GM12878 (cell line): ENCODE measurements at regions not wholly inside any gene's neighbourhood (a gene's known extent, or its start where the extent isn't known, plus 50 kb on each side); places are given as distances from the start of the nearest gene placed in this dataset.

Experiments
- ATAC-seq: fragments of 200-7000 bp; cut with Tn5 transposase; 3 replicates; pipeline ENCODE4 v1.9.1; 2020; ENCODE audit warnings: mild to moderate bottlenecking, moderate library complexity
- BruUV-seq: library from RNA; stranded (reverse); fragments of 400-500 nt; replicated peaks from 2 replicates; lab custom pipeline; 2021; lab: Mats Ljungman, UMichigan
- CTCF ChIA-PET: fragments of 300-600 bp; sonication (Branson Sonifier 250); formaldehyde crosslinking; extraction: SDS; loops from one replicate; lab custom pipeline; 2021; ENCODE audit warnings: inconsistent platforms; lab: Yijun Ruan, JAX
- POLR2A ChIA-PET: fragments of 350-600 bp; formaldehyde crosslinking; extraction: SDS; loops from one replicate; lab custom pipeline; 2021; ENCODE audit warnings: inconsistent platforms; lab: Charles Lee
- RAD21 ChIA-PET: fragments of 300-600 bp; sonication (Branson Sonifier 250); formaldehyde crosslinking; loops from one replicate; lab custom pipeline; 2023; ENCODE audit warnings: antibody characterized with exemption; ENCODE audit not compliant: unreplicated experiment; lab: Charles Lee
- SMC1A ChIA-PET: fragments of 300-600 bp; sonication (Branson Sonifier 250); formaldehyde crosslinking; loops from one replicate; lab custom pipeline; 2023; ENCODE audit not compliant: unreplicated experiment, uncharacterized antibody; lab: Charles Lee
- DNase-seq: peaks from one replicate; pipeline ENCODE4 v3.0.0-alpha.2; 2011; ENCODE audit warnings: low read depth, low spot score
- FAIRE-seq: peaks from 3 replicates; lab custom pipeline; 2011; peaks lifted over from hg19 to GRCh38; lab: Jason Lieb, UNC
- H2AFZ ChIP-seq: 2 replicates; pipeline ENCODE4 v1.6.0; 2011; ENCODE audit warnings: low read depth, low read length, control low read depth; ENCODE audit not compliant: control insufficient read depth
- H3K27ac ChIP-seq: 2 replicates; pipeline ENCODE4 v1.5.1; 2011; ENCODE audit warnings: control low read depth; ENCODE audit not compliant: control insufficient read depth, insufficient read depth
- H3K27me3 ChIP-seq, 2 experiments: replicated peaks in 1 of 2; 2 replicates each; pipeline versions ENCODE4 v1.6.0 to v1.6.1; 2011; ENCODE audit warnings: low read length in 1 of 2; ENCODE audit not compliant: control insufficient read depth in 2 of 2, insufficient read depth in 2 of 2
- H3K36me3 ChIP-seq, 2 experiments: 2 replicates each; pipeline ENCODE4 v1.5.1; 2011; ENCODE audit warnings: low read length in 1 of 2; ENCODE audit not compliant: control insufficient read depth in 2 of 2, insufficient read depth in 2 of 2
- H3K4me1 ChIP-seq: 2 replicates; pipeline ENCODE4 v1.6.1; 2011; ENCODE audit warnings: mild to moderate bottlenecking, low read length, moderate library complexity, mixed read lengths; ENCODE audit not compliant: control insufficient read depth, insufficient read depth
- H3K4me2 ChIP-seq: 2 replicates; pipeline ENCODE4 v1.6.0; 2011; ENCODE audit warnings: control low read depth; ENCODE audit not compliant: control insufficient read depth, insufficient read depth
- H3K4me3 ChIP-seq: fragments of 200-600 bp; sonication (generic); 2 replicates; pipeline ENCODE4 v1.5.1; 2016
- H3K79me2 ChIP-seq: 2 replicates; pipeline ENCODE4 v1.6.0; 2011; ENCODE audit warnings: low read length; ENCODE audit not compliant: control insufficient read depth, insufficient read depth
- H3K9ac ChIP-seq: 2 replicates; pipeline ENCODE4 v1.8.0; 2011; ENCODE audit warnings: low read length, control low read depth, mixed read lengths; ENCODE audit not compliant: control insufficient read depth, insufficient read depth
- H3K9me3 ChIP-seq: replicated peaks from 3 replicates; pipeline ENCODE4 v1.5.1; 2011; ENCODE audit warnings: mild to moderate bottlenecking, low read length; ENCODE audit not compliant: control insufficient read depth, insufficient read depth
- H4K20me1 ChIP-seq: 2 replicates; pipeline ENCODE4 v1.6.0; 2011; ENCODE audit not compliant: control insufficient read depth, insufficient read depth
- BRCA1 ChIP-seq: IDR thresholded peaks from 2 replicates; pipeline ENCODE4 v1.6.1; 2011; ENCODE audit warnings: low read depth, low read length, improper control_type of control experiment
- EP300 ChIP-seq, 2 experiments: fragments of 150-350 bp in 1 of 2; IDR thresholded peaks; 2 replicates each; pipeline ENCODE4 v1.6.1; 2011 to 2012; ENCODE audit warnings: low read depth in 2 of 2, low read length in 2 of 2, borderline replicate concordance in 1 of 2, improper control_type of control experiment in 1 of 2, inconsistent platforms in 1 of 2; ENCODE audit not compliant: control insufficient read depth in 1 of 2
- FOS ChIP-seq: IDR thresholded peaks from 3 replicates; pipeline ENCODE4 v1.6.1; 2011; ENCODE audit warnings: borderline replicate concordance; ENCODE audit not compliant: insufficient read length; ENCODE audit errors: extremely low read depth
- HSF1 ChIP-seq: fragments of 150-350 bp; IDR thresholded peaks from 2 replicates; pipeline ENCODE4 v1.6.1; 2014; ENCODE audit warnings: mild to moderate bottlenecking, low read depth, low read length
- KLF5 ChIP-seq: fragments of 450-650 bp; IDR thresholded peaks from 2 replicates; pipeline ENCODE4 v1.6.1; 2014; ENCODE audit warnings: mild to moderate bottlenecking; ENCODE audit not compliant: partially characterized antibody
- LARP7 ChIP-seq: fragments of 450-650 bp; IDR thresholded peaks from 2 replicates; pipeline ENCODE4 v1.6.1; 2017; ENCODE audit warnings: mild to moderate bottlenecking
- MTA3 ChIP-seq: IDR thresholded peaks from 2 replicates; pipeline ENCODE4 v1.6.1; 2012; ENCODE audit warnings: low read length, inconsistent platforms, borderline replicate concordance
- RB1 ChIP-seq: fragments of 450-650 bp; formaldehyde crosslinking; IDR thresholded peaks from 2 replicates; pipeline ENCODE4 v1.6.1; 2017; ENCODE audit warnings: mild to moderate bottlenecking, borderline replicate concordance
- RBBP5 ChIP-seq: fragments of 200-600 bp; sonication (generic); conservative IDR thresholded peaks from 2 replicates; pipeline ENCODE4 v1.6.1; 2016
- RUNX3 ChIP-seq: IDR thresholded peaks from 2 replicates; pipeline ENCODE4 v1.6.1; 2012; ENCODE audit warnings: low read length, inconsistent platforms
- SMC3 ChIP-seq: IDR thresholded peaks from 2 replicates; pipeline ENCODE4 v1.6.1; 2011; ENCODE audit warnings: low read length, improper control_type of control experiment, borderline replicate concordance
- SPI1 ChIP-seq: IDR thresholded peaks from 2 replicates; pipeline ENCODE4 v1.6.1; 2011; ENCODE audit warnings: low read depth, mild to moderate bottlenecking, low read length, moderate library complexity, borderline replicate concordance; ENCODE audit not compliant: insufficient read depth
- SREBF2 ChIP-seq: IDR thresholded peaks from 2 replicates; pipeline ENCODE4 v1.6.1; 2012; ENCODE audit warnings: mild to moderate bottlenecking, low read length
- USF2 ChIP-seq: IDR thresholded peaks from 2 replicates; pipeline ENCODE4 v1.6.1; 2011; ENCODE audit warnings: low read depth, low read length, improper control_type of control experiment, borderline replicate concordance
- WRNIP1 ChIP-seq: IDR thresholded peaks from 2 replicates; pipeline ENCODE4 v1.6.1; 2011; ENCODE audit warnings: low read depth, low read length, improper control_type of control experiment, borderline replicate concordance
- in situ Hi-C: fragments of 300-500 bp; cut with MboI; formaldehyde crosslinking; loops from 9 replicates; pipeline ENCODE4 v1.14.3; 2018; ENCODE audit warnings: mixed read lengths
- intact Hi-C: fragments of 100-400 bp; cut with micrococcal nuclease; formaldehyde crosslinking; loops from one replicate; pipeline ENCODE4 v1.14.2; 2022; ENCODE audit not compliant: unreplicated experiment
- TF ChIP-seq, protein P1 (sequence below): IDR thresholded peaks from 2 replicates; pipeline ENCODE4 v1.6.1; 2012; ENCODE audit warnings: low read depth, low read length, improper control_type of control experiment
- TF ChIP-seq, protein P2 (sequence below): fragments of 450-650 bp; IDR thresholded peaks from 2 replicates; pipeline ENCODE4 v1.6.1; 2017; ENCODE audit warnings: mild to moderate bottlenecking
- TF ChIP-seq, protein P3 (sequence below): fragments of 450-650 bp; IDR thresholded peaks from 2 replicates; pipeline ENCODE4 v1.6.1; 2018; ENCODE audit warnings: mild to moderate bottlenecking, low read depth, moderate library complexity; ENCODE audit not compliant: partially characterized antibody

DNA sequence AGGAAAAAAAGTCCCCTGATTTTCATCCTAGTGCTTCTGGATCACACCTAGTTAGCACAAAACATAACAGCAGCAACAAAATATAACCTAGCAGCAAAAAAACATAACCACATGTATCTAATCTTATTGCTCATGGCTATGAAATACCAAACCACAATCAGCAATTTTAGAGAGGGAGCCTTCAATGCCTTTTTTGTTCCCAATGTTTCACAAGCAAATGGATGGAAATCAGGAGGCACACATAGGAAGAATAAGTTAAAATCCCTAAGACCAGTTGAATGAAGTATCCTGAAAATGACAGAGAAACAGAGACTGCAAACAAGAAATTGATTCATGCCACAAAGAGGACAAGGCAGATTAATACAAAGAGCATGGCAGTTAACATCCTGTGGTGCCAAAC, 361.6 kb downstream of the GPM6A start:
- no peak for TF ChIP-seq FOS
- TF ChIP-seq RBBP5, result no peak
- TF ChIP-seq WRNIP1, result no peak
- no peak for TF ChIP-seq SPI1
- no peak for TF ChIP-seq LARP7
- TF ChIP-seq HSF1, result no peak
- no peak for TF ChIP-seq MTA3
- TF ChIP-seq, protein P1, sequence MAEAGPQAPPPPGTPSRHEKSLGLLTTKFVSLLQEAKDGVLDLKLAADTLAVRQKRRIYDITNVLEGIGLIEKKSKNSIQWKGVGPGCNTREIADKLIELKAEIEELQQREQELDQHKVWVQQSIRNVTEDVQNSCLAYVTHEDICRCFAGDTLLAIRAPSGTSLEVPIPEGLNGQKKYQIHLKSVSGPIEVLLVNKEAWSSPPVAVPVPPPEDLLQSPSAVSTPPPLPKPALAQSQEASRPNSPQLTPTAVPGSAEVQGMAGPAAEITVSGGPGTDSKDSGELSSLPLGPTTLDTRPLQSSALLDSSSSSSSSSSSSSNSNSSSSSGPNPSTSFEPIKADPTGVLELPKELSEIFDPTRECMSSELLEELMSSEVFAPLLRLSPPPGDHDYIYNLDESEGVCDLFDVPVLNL, result no peak
- TF ChIP-seq EP300 (IDR thresholded peaks at IDR 0.05; ENCODE audit: borderline replicate concordance in 1 of 2, control insufficient read depth in 1 of 2, low read depth in 2 of 2, low read length in 2 of 2), result no peak
- TF ChIP-seq RUNX3, result no peak
- TF ChIP-seq, protein P2, sequence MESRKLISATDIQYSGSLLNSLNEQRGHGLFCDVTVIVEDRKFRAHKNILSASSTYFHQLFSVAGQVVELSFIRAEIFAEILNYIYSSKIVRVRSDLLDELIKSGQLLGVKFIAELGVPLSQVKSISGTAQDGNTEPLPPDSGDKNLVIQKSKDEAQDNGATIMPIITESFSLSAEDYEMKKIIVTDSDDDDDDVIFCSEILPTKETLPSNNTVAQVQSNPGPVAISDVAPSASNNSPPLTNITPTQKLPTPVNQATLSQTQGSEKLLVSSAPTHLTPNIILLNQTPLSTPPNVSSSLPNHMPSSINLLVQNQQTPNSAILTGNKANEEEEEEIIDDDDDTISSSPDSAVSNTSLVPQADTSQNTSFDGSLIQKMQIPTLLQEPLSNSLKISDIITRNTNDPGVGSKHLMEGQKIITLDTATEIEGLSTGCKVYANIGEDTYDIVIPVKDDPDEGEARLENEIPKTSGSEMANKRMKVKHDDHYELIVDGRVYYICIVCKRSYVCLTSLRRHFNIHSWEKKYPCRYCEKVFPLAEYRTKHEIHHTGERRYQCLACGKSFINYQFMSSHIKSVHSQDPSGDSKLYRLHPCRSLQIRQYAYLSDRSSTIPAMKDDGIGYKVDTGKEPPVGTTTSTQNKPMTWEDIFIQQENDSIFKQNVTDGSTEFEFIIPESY, result no peak
- no peak for TF ChIP-seq SMC3
- no peak for TF ChIP-seq BRCA1
- TF ChIP-seq, protein P3, sequence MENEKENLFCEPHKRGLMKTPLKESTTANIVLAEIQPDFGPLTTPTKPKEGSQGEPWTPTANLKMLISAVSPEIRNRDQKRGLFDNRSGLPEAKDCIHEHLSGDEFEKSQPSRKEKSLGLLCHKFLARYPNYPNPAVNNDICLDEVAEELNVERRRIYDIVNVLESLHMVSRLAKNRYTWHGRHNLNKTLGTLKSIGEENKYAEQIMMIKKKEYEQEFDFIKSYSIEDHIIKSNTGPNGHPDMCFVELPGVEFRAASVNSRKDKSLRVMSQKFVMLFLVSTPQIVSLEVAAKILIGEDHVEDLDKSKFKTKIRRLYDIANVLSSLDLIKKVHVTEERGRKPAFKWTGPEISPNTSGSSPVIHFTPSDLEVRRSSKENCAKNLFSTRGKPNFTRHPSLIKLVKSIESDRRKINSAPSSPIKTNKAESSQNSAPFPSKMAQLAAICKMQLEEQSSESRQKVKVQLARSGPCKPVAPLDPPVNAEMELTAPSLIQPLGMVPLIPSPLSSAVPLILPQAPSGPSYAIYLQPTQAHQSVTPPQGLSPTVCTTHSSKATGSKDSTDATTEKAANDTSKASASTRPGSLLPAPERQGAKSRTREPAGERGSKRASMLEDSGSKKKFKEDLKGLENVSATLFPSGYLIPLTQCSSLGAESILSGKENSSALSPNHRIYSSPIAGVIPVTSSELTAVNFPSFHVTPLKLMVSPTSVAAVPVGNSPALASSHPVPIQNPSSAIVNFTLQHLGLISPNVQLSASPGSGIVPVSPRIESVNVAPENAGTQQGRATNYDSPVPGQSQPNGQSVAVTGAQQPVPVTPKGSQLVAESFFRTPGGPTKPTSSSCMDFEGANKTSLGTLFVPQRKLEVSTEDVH, result no peak
- TF ChIP-seq KLF5, result no peak
- no peak for TF ChIP-seq USF2
- TF ChIP-seq RB1, result no peak
- no peak for TF ChIP-seq SREBF2
- CTCF ChIA-PET, result no interaction called here
- Histone ChIP-seq H3K4me3 (no peak overlapping the region), H3K4me1 (no peaks in the 10 kb centered on the region), H4K20me1 (no peaks in the 10 kb centered on the region), H3K9ac (no peak overlapping the region), H3K4me2 (no peak overlapping the region), H3K36me3 (no peaks in the 10 kb centered on the region), H3K79me2 (no peaks in the 10 kb centered on the region), H3K27me3 (no peaks in the 10 kb centered on the region), H3K9me3 (no peaks in the 10 kb centered on the region), H2AFZ (no peak overlapping the region), H3K27ac (no peak overlapping the region)
- POLR2A ChIA-PET, result no interaction called here
- no peak for DNase-seq
- no peak for FAIRE-seq
- no TSS peak for BruUV-seq
- RAD21 ChIA-PET, result no interaction called here
- in situ Hi-C loops, result no loop called here
- SMC1A ChIA-PET, result no interaction called here
- intact Hi-C loops, result no loop called here
- ATAC-seq, result no peak
